GM23248 (cell line): ENCODE measurements at regions not wholly inside any gene's neighbourhood (a gene's known extent, or its start where the extent isn't known, plus 50 kb on each side); places are given as distances from the start of the nearest gene placed in this dataset.

ENCODE experiments used
- DNase-seq: peaks from one replicate; pipeline ENCODE4 v3.0.0-alpha.2; 2015
- H2AFZ ChIP-seq: fragments of 200-600 bp; sonication (generic); 2 replicates; pipeline ENCODE4 v1.6.1; 2016; ENCODE audit warnings: antibody characterized with exemption
- H3F3A ChIP-seq: fragments of 200-600 bp; sonication (generic); 2 replicates; pipeline ENCODE4 v1.6.1; 2016; ENCODE audit warnings: mild to moderate bottlenecking, antibody characterized with exemption, mixed run types; ENCODE audit not compliant: insufficient read depth
- H3K27ac ChIP-seq: fragments of 200-600 bp; sonication (generic); 2 replicates; pipeline ENCODE4 v1.5.1; 2016; ENCODE audit warnings: mild to moderate bottlenecking
- H3K27me3 ChIP-seq: fragments of 200-600 bp; sonication (generic); replicated peaks from 2 replicates; pipeline ENCODE4 v1.6.1; 2016; ENCODE audit warnings: mild to moderate bottlenecking; ENCODE audit not compliant: insufficient read depth
- H3K36me3 ChIP-seq: fragments of 200-600 bp; sonication (generic); 2 replicates; pipeline ENCODE4 v1.6.1; 2016; ENCODE audit warnings: low read depth, mild to moderate bottlenecking
- H3K4me1 ChIP-seq: fragments of 200-600 bp; sonication (generic); 2 replicates; pipeline ENCODE4 v1.6.1; 2016; ENCODE audit warnings: mild to moderate bottlenecking; ENCODE audit not compliant: insufficient read depth
- H3K4me2 ChIP-seq: fragments of 200-600 bp; sonication (generic); one replicate; pipeline ENCODE4 v1.6.1; 2016; ENCODE audit warnings: mild to moderate bottlenecking; ENCODE audit not compliant: unreplicated experiment
- H3K4me3 ChIP-seq: fragments of 200-600 bp; sonication (generic); 2 replicates; pipeline ENCODE4 v1.5.1; 2016; ENCODE audit warnings: mild to moderate bottlenecking
- H3K79me2 ChIP-seq: fragments of 200-600 bp; sonication (generic); 2 replicates; pipeline ENCODE4 v1.6.1; 2016; ENCODE audit warnings: mild to moderate bottlenecking; ENCODE audit not compliant: insufficient read depth
- H3K9ac ChIP-seq: fragments of 200-600 bp; sonication (generic); 2 replicates; pipeline ENCODE4 v1.6.1; 2016; ENCODE audit warnings: mild to moderate bottlenecking
- H3K9me2 ChIP-seq: fragments of 200-600 bp; sonication (generic); 2 replicates; pipeline ENCODE4 v1.6.1; 2016; ENCODE audit warnings: mixed run types, mild to moderate bottlenecking, moderate library complexity; ENCODE audit not compliant: insufficient read depth
- H3K9me3 ChIP-seq: fragments of 200-600 bp; sonication (generic); one replicate; pipeline ENCODE4 v1.6.1; 2017; ENCODE audit warnings: low read depth
- H4K20me1 ChIP-seq: fragments of 200-600 bp; sonication (generic); 2 replicates; pipeline ENCODE4 v1.6.0; 2016; ENCODE audit not compliant: insufficient read depth
- EZH2 ChIP-seq: fragments of 200-600 bp; sonication (generic); IDR thresholded peaks from 2 replicates; pipeline ENCODE4 v1.6.1; 2018; ENCODE audit warnings: antibody characterized with exemption, mild to moderate bottlenecking; ENCODE audit not compliant: insufficient read depth, poor library complexity, severe bottlenecking
- EZH2phosphoT487 ChIP-seq: fragments of 200-600 bp; sonication (generic); IDR thresholded peaks from 2 replicates; pipeline ENCODE4 v1.6.1; 2018; ENCODE audit warnings: antibody characterized with exemption, moderate library complexity, mild to moderate bottlenecking, low read depth; ENCODE audit not compliant: insufficient read depth
- WGBS, 2 experiments: methylation state at CpG; one replicate each; pipeline ENCODE4 v1.1.6; 2015 to 2017; ENCODE audit warnings: low lambda C conversion rate in 2 of 2, low coverage in 1 of 2; ENCODE audit errors: missing lambda C conversion rate in 2 of 2; 5-methylcytosine and 5-hydroxymethylcytosine counted together
- in situ Hi-C: fragments of 300-500 bp; cut with MboI; formaldehyde crosslinking; loops from 2 replicates; pipeline ENCODE4 v1.15.0; 2020

- Histone ChIP-seq H3K4me2 (no peak overlapping the region), H4K20me1 (no peaks in the 10 kb centered on the region), H3K4me3 (no peak overlapping the region), H3K27me3 (0 out of 2 replicates have a peak, but pooled peaks cover 7% of the 10 kb centered on the region), H3K27ac (no peak overlapping the region), H2AFZ (no peak overlapping the region), H3K9me2 (no peaks in the 10 kb centered on the region), H3F3A (no peaks in the 10 kb centered on the region), H3K9me3 (no peaks in the 10 kb centered on the region), H3K4me1 (no peaks in the 10 kb centered on the region), H3K36me3 (no peaks in the 10 kb centered on the region), H3K9ac (no peak overlapping the region), H3K79me2 (no peaks in the 10 kb centered on the region)
- no peak for TF ChIP-seq EZH2phosphoT487
- TF ChIP-seq EZH2, result no peak
- DNase-seq, result no peak
- in situ Hi-C loops, result no loop called here
Observed at GRCh38 chr15:81916451-81916850, 129.4 kb downstream of the MEX3B start.

- H3K27ac ChIP-seq, result no peak overlapping the region
- 23 to 26% methylated on average over 5 of the region's 5 CpGs for WGBS, 2 experiments
Observed at GRCh38 chr15:81915990-81916389, 129.8 kb downstream of the MEX3B start.

GRCh38 chr15:81914734-81915256 is 131.0 kb downstream of the MEX3B start:
- no peaks in the 10 kb centered on the region for H3K9me3 ChIP-seq
- no peaks in the 10 kb centered on the region for H3K79me2 ChIP-seq
- no peak for DNase-seq
- no peaks in the 10 kb centered on the region for H4K20me1 ChIP-seq
- H3K9me2 ChIP-seq, result no peaks in the 10 kb centered on the region
- no peak overlapping the region for H2AFZ ChIP-seq
- no peak overlapping the region for H3K4me2 ChIP-seq
- H3F3A ChIP-seq, result no peaks in the 10 kb centered on the region
- no peak overlapping the region for H3K27ac ChIP-seq
- 0 out of 2 replicates have a peak, but pooled peaks cover 16% of the 10 kb centered on the region for H3K27me3 ChIP-seq
- WGBS, 2 experiments, result 37 to 40% methylated on average over 7 of the region's 7 CpGs
- no peak for TF ChIP-seq EZH2
- no peak for TF ChIP-seq EZH2phosphoT487
- H3K9ac ChIP-seq, result no peak overlapping the region
- H3K4me1 ChIP-seq, result no peaks in the 10 kb centered on the region
- in situ Hi-C loops, result no loop called here
- H3K36me3 ChIP-seq, result no peaks in the 10 kb centered on the region
- H3K4me3 ChIP-seq, result no peak overlapping the region

More at GRCh38 chr15:81915990-81916389, 129.8 kb downstream of the MEX3B start:
- no peaks in the 10 kb centered on the region for H4K20me1 ChIP-seq
- H3K79me2 ChIP-seq, result no peaks in the 10 kb centered on the region
- H3K36me3 ChIP-seq, result no peaks in the 10 kb centered on the region
- no peaks in the 10 kb centered on the region for H3K4me1 ChIP-seq
- H3K27me3 ChIP-seq, result 0 out of 2 replicates have a peak, but pooled peaks cover 8% of the 10 kb centered on the region
- no peaks in the 10 kb centered on the region for H3F3A ChIP-seq
- H3K9ac ChIP-seq, result no peak overlapping the region
- no peaks in the 10 kb centered on the region for H3K9me3 ChIP-seq
- no peak overlapping the region for H3K4me3 ChIP-seq
- H2AFZ ChIP-seq, result no peak overlapping the region
- H3K9me2 ChIP-seq, result no peaks in the 10 kb centered on the region
- no peak overlapping the region for H3K4me2 ChIP-seq
- DNase-seq, result no peak
- TF ChIP-seq EZH2phosphoT487 (no peak), EZH2 (no peak)
- in situ Hi-C loops, result no loop called here

- WGBS, 2 experiments, result 59 to 63% methylated on average over 3 of the region's 3 CpGs
Observed at GRCh38 chr15:81914333-81914732, 131.5 kb downstream of the MEX3B start.

More at GRCh38 chr15:81914333-81914732, 131.5 kb downstream of the MEX3B start:
- no peaks in the 10 kb centered on the region for H3K4me1 ChIP-seq
- no peak overlapping the region for H3K9ac ChIP-seq
- no peaks in the 10 kb centered on the region for H3K36me3 ChIP-seq
- in situ Hi-C loops, result no loop called here
- no peak overlapping the region for H3K4me2 ChIP-seq
- H3K79me2 ChIP-seq, result no peaks in the 10 kb centered on the region
- no peak overlapping the region for H3K27ac ChIP-seq
- H3K9me3 ChIP-seq, result no peaks in the 10 kb centered on the region
- no peaks in the 10 kb centered on the region for H4K20me1 ChIP-seq
- no peak overlapping the region for H3K4me3 ChIP-seq
- H3K9me2 ChIP-seq, result no peaks in the 10 kb centered on the region
- no peak for DNase-seq
- H3K27me3 ChIP-seq, result 0 out of 2 replicates have a peak, but pooled peaks cover 16% of the 10 kb centered on the region
- no peak overlapping the region for H2AFZ ChIP-seq
- TF ChIP-seq EZH2 (no peak), EZH2phosphoT487 (no peak)
- no peaks in the 10 kb centered on the region for H3F3A ChIP-seq
